ENCODE measurements at regions not wholly inside any gene's neighbourhood (a gene's known extent, or its start where the extent isn't known, plus 50 kb on each side); places are given as distances from the start of the nearest gene placed in this dataset.

DNA sequence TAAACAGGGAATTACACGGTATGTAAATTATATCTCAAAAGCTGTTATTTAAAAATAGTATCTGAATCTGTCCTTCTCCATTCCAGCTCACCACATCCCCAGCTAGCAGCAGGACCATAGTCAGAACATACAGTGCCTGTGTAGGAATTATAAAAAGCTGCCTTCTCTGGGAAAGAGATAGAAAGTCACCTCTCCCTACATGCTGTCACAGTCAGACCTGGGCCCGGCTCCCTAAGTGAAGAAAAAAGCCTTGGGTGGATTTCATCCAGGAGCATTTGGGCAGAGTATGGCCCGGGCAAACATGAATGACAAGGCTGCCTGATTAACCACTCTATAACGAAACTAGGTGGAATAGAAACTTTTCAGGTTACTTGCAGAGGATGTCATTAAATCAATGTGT lies 144.1 kb downstream of the CNTN3 start:
- TF ChIP-seq POLR2A (IDR thresholded peaks at IDR 0.05; ENCODE audit: low read length) (no peak), GATA1 (IDR thresholded peaks at IDR 0.05; ENCODE audit: low read depth, low read length) (no peak)
